Neural progenitor cell (in vitro differentiated cells): ENCODE measurements at regions not wholly inside any gene's neighbourhood (a gene's known extent, or its start where the extent isn't known, plus 50 kb on each side); places are given as distances from the start of the nearest gene placed in this dataset.

ENCODE experiments used
- DNase-seq: peaks from one replicate; pipeline ENCODE4 v3.0.0-alpha.2; 2016; ENCODE audit warnings: low spot score
- H2AFZ ChIP-seq: fragments of 200-600 bp; sonication (generic); replicated peaks from 2 replicates; pipeline ENCODE4 v1.6.1; 2016; ENCODE audit warnings: antibody characterized with exemption
- H3F3A ChIP-seq: fragments of 200-600 bp; sonication (generic); 2 replicates; pipeline ENCODE4 v1.6.1; 2016; ENCODE audit warnings: antibody characterized with exemption, low read depth
- H3K27ac ChIP-seq: fragments of 200-600 bp; sonication (generic); 2 replicates; pipeline ENCODE4 v1.5.1; 2016; ENCODE audit warnings: mild to moderate bottlenecking
- H3K27me3 ChIP-seq: fragments of 200-600 bp; sonication (generic); 2 replicates; pipeline ENCODE4 v1.6.1; 2016; ENCODE audit warnings: mild to moderate bottlenecking, moderate library complexity
- H3K36me3 ChIP-seq: fragments of 200-600 bp; sonication (generic); 2 replicates; pipeline ENCODE4 v1.5.1; 2016
- H3K4me1 ChIP-seq: fragments of 200-600 bp; sonication (generic); 2 replicates; pipeline ENCODE4 v1.6.1; 2016; ENCODE audit warnings: mixed run types
- H3K4me2 ChIP-seq: fragments of 200-600 bp; sonication (generic); 2 replicates; pipeline ENCODE4 v1.6.1; 2016
- H3K4me3 ChIP-seq: fragments of 200-600 bp; sonication (generic); 2 replicates; pipeline ENCODE4 v1.5.1; 2016
- H3K79me2 ChIP-seq: fragments of 200-600 bp; sonication (generic); 2 replicates; pipeline ENCODE4 v1.6.1; 2016; ENCODE audit warnings: low read depth
- H3K9ac ChIP-seq: fragments of 200-600 bp; sonication (generic); 2 replicates; pipeline ENCODE4 v1.6.1; 2016
- H3K9me3 ChIP-seq: fragments of 200-600 bp; sonication (generic); 2 replicates; pipeline ENCODE4 v1.5.1; 2016; ENCODE audit warnings: low read depth
- H4K20me1 ChIP-seq: fragments of 200-600 bp; sonication (generic); 2 replicates; pipeline ENCODE4 v1.6.1; 2016; ENCODE audit warnings: low read depth
- H3K27ac Mint-ChIP-seq: 3 replicates; pipeline ENCODE4 v1.8.0; 2021; ENCODE audit warnings: mixed read lengths
- H3K27me3 Mint-ChIP-seq: 2 replicates; pipeline ENCODE4 v1.8.0; 2022; ENCODE audit warnings: low read depth, mild to moderate bottlenecking, inconsistent platforms, moderate library complexity, mixed read lengths; ENCODE audit not compliant: insufficient read depth
- H3K36me3 Mint-ChIP-seq: 3 replicates; pipeline ENCODE4 v1.8.0; 2021; ENCODE audit warnings: mixed read lengths
- H3K4me1 Mint-ChIP-seq: 3 replicates; pipeline ENCODE4 v1.8.0; 2021; ENCODE audit warnings: mixed read lengths
- H3K4me3 Mint-ChIP-seq: 3 replicates; pipeline ENCODE4 v1.8.0; 2021; ENCODE audit warnings: mild to moderate bottlenecking, moderate library complexity, mixed read lengths
- H3K9me3 Mint-ChIP-seq: 3 replicates; pipeline ENCODE4 v1.8.0; 2020; ENCODE audit warnings: mixed read lengths
- CTCF ChIP-seq: fragments of 200-600 bp; sonication (generic); IDR thresholded peaks from 2 replicates; pipeline ENCODE4 v1.5.1; 2017; ENCODE audit warnings: antibody characterized with exemption, mild to moderate bottlenecking
- EZH2 ChIP-seq: fragments of 200-600 bp; sonication (generic); IDR thresholded peaks from 2 replicates; pipeline ENCODE4 v1.6.1; 2017; ENCODE audit warnings: antibody characterized with exemption, mild to moderate bottlenecking, moderate library complexity
- EZH2phosphoT487 ChIP-seq: fragments of 200-600 bp; sonication (generic); IDR thresholded peaks from 2 replicates; pipeline ENCODE4 v1.6.1; 2017; ENCODE audit warnings: antibody characterized with exemption

GRCh38 chr12:34526946-34527345, 504.6 kb downstream of the ALG10 start:
- Histone ChIP-seq H3F3A (no peaks in the 10 kb centered on the region), H3K36me3 (no peaks in the 10 kb centered on the region), H3K79me2 (no peaks in the 10 kb centered on the region), H3K27ac (no peak overlapping the region), H3K4me3 (no peak overlapping the region), H2AFZ (no peak overlapping the region), H4K20me1 (no peaks in the 10 kb centered on the region), H3K4me1 (no peaks in the 10 kb centered on the region), H3K9ac (no peak overlapping the region), H3K27me3 (no peaks in the 10 kb centered on the region), H3K4me2 (no peak overlapping the region), H3K9me3 (peaks cover 5% of the 10 kb centered on the region)
- Mint-ChIP-seq H3K27me3 (peaks cover 1% of the 10 kb centered on the region), H3K36me3 (no peaks in the 10 kb centered on the region), H3K4me3 (no peak overlapping the region), H3K4me1 (no peaks in the 10 kb centered on the region), H3K27ac (no peak overlapping the region), H3K9me3 (peaks cover 49% of the 10 kb centered on the region)
- no peak for DNase-seq
- TF ChIP-seq EZH2phosphoT487 (no peak), CTCF (no peak), EZH2 (no peak)

GRCh38 chr12:34547276-34547675, 525.0 kb downstream of the ALG10 start:
- H3F3A ChIP-seq, result no peaks in the 10 kb centered on the region
- no peak overlapping the region for H3K9ac ChIP-seq
- Mint-ChIP-seq H3K9me3 (peaks cover 60% of the 10 kb centered on the region), H3K36me3 (no peaks in the 10 kb centered on the region), H3K27me3 (no peaks in the 10 kb centered on the region), H3K4me1 (no peaks in the 10 kb centered on the region), H3K4me3 (no peak overlapping the region), H3K27ac (no peak overlapping the region)
- no peaks in the 10 kb centered on the region for H3K36me3 ChIP-seq
- peaks cover 82% of the 10 kb centered on the region for H3K9me3 ChIP-seq
- no peak overlapping the region for H3K4me3 ChIP-seq
- H3K27ac ChIP-seq, result no peak overlapping the region
- no peaks in the 10 kb centered on the region for H3K27me3 ChIP-seq
- no peaks in the 10 kb centered on the region for H4K20me1 ChIP-seq
- no peak overlapping the region for H2AFZ ChIP-seq
- H3K4me2 ChIP-seq, result no peak overlapping the region
- DNase-seq, result no peak
- no peaks in the 10 kb centered on the region for H3K4me1 ChIP-seq
- no peaks in the 10 kb centered on the region for H3K79me2 ChIP-seq
- TF ChIP-seq EZH2, result no peak
- no peak for TF ChIP-seq CTCF
- no peak for TF ChIP-seq EZH2phosphoT487

- no peaks in the 10 kb centered on the region for H3K36me3 Mint-ChIP-seq
- Histone ChIP-seq H3K79me2 (no peaks in the 10 kb centered on the region), H3K4me1 (no peaks in the 10 kb centered on the region), H3K4me2 (no peak overlapping the region), H3F3A (no peaks in the 10 kb centered on the region), H3K27ac (no peak overlapping the region), H3K4me3 (no peak overlapping the region), H4K20me1 (no peaks in the 10 kb centered on the region), H3K36me3 (no peaks in the 10 kb centered on the region), H3K9me3 (peaks cover 73% of the 10 kb centered on the region), H2AFZ (no peak overlapping the region), H3K27me3 (no peaks in the 10 kb centered on the region), H3K9ac (no peak overlapping the region)
- H3K27ac Mint-ChIP-seq, result no peak overlapping the region
- no peaks in the 10 kb centered on the region for H3K4me1 Mint-ChIP-seq
- H3K9me3 Mint-ChIP-seq, result peaks cover 78% of the 10 kb centered on the region
- no peak for DNase-seq
- no peak overlapping the region for H3K4me3 Mint-ChIP-seq
- no peaks in the 10 kb centered on the region for H3K27me3 Mint-ChIP-seq
- TF ChIP-seq EZH2phosphoT487 (no peak), EZH2 (no peak), CTCF (no peak)
These were observed 569.7 kb downstream of the ALG10 start for GRCh38 chr12:34591966-34592365.
